ENCODE measurements at regions not wholly inside any gene's neighbourhood (a gene's known extent, or its start where the extent isn't known, plus 50 kb on each side); places are given as distances from the start of the nearest gene placed in this dataset.
"Not testable (repeated sequence)": the region's sequence is repeated elsewhere in the genome, so short reads cannot be mapped to it uniquely, and the experiment has no call there.

DNA sequence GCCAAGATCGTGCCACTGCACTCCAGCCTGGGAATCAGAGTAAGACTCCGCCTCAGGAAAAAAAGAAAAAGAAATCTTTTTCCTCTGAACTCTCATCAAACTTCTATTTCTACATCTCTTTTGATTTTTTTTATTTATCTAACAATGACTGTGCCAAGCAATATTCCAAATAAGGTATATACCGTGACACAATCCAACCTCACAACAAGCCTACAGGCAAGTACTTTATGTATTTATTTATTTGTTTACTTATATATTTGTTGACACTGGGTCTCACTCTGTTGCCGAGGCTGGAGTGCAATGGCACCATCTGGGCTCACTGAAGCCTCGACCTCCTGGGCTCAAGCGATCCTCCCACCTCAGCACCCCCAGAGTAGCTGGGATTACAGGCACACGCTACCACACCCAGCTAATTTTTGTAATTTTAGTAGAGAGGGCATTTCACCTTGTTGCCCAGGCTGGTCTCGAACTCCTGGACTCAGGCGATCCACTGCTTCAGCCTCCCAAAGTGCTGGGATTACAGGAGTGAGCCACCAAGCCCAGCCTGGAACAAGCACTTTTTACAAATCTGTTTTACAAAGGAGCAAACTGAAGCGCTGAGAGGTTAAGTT is 94.9 kb upstream of the CHD2 start:
- DNase-seq (ENCODE audit: low read depth in 3 of 3), result no peak

DNA sequence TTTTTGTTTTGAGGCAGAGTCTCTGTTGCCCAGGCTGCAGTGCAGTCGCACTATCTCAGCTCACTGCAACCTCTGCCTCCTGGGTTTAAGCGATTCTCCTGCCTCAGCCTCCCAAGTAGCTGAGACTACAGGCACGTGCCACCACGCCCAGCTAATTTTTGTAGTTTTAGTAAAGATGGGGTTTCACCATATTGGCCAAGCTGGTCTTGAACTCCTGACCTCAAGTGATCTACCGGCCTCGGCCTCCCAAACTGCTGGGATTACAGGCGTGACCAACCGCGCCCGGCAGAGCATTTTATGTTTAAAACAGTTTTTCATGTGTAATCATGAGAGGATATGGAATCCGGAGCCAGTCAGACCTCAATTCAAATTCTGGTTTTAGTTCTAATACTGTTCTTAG is 94.0 kb upstream of the CHD2 start:
- not testable (repeated sequence) for DNase-seq (ENCODE audit: low read depth in 3 of 3)

DNA sequence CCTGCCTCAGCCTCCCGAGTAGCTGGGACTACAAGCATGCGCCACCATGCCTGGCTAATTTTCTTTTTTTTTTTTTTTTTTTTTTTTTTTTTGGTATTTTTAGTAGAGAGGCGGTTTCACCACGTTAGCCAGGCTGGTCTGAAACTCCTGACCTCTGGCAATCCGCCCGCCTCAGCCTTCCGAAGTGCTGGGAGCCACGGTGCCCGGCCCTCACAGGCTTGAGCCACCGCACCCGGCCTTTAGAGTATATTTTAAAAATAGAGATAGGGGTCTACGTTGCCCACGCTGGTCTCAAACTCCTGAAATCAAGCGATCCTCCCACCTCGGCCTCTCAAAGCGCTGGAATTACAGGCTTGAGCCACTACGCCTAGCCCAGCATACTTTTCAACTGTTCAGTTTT is 93.4 kb upstream of the CHD2 start:
- DNase-seq (ENCODE audit: low read depth in 3 of 3), result no peak

DNA sequence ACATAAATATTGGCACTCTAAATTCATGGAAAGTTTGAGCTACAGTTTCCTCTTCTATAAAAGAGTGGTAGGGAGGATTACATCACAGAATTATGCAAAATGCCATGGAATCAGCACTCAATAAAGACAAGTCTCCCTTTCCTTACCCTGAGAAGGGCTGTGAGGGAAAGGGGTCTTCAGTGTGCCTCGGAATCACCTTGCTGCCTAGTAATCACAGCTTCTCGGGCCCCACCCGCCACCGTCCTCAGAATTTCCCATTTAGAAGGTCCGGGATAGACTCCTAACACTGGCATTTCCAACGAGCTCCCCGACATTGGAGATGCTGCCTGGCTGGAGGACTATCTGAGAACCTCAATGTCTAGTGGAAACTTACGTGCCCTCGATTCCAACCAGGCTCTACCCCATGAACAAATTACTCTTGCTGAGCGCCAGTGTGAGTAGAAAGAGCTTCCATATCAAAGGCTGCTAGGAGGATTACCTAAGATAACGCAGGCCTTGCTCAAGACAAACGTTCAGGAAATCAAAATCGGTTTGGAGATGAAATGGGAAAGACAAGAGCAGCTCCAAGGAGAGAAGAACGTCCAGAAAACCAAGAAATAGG is 92.1 kb upstream of the CHD2 start:
- no peak for DNase-seq (ENCODE audit: low read depth in 3 of 3)

DNA sequence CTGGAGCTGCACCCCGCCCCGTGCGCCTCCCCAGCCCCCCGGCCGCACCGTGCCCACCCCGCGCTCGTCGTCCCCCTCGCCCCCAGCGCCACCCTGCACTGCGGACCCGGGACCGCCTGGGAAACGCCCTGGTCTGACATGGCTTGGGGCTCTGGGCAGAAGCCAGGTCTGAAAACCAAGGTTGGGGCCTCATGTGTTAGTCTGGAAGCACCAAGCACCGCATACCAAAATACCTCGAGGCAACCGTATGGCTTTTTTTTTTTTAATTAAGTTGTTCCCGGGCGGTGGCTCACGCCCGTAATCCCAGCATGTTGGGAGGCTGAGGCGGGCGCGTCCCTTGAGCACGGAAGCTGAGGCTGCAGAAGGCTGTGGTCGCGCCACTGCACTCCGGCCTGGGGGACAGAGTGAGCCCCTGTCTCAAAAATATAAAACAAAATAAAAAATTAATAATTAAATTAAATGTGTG is 91.5 kb upstream of the CHD2 start:
- DNase-seq (ENCODE audit: low read depth in 3 of 3), result no peak

DNA sequence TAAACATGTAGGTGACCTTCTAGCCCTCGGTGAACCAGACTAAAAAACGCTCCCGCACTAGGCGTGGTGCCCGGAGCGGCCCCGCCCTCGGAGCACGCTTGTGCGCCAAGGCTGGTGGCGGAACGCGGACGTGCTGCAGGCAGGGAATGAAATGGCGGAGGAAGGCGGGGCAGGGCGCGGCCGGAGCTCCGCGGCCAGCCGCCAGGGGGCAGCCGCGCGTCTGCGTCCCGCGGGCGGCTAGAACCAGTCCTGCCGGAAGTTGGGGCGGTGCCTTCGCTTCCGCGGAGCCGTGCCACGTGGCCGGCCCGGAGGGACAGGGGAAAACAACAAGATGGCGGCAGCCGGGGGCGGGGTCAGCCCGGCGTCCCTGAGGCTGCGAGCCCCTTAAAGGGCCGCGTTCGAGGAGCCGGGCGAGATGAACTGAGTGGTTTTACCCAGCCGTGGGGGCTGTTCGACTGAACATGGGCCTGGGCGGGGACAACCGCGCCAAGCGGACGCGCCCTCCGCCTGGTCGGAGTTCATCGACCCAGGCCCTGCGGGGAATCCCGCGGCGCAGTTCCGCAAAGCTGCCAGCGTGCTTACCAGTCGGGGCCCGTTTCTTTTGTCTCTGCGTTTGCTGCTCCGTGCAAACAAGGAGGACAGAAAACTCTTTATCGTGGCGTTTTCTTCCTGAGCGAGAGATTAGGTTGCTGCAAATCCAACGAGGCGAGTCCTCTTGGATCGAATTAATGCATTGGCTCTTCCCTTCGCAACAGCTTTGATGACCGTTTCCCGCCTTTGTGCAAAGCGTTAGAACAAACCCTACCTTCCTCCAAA is 90.9 kb upstream of the CHD2 start:
- DNase-seq (ENCODE audit: low read depth in 3 of 3), result peak; percentile 96 to 99 (median 98)

DNA sequence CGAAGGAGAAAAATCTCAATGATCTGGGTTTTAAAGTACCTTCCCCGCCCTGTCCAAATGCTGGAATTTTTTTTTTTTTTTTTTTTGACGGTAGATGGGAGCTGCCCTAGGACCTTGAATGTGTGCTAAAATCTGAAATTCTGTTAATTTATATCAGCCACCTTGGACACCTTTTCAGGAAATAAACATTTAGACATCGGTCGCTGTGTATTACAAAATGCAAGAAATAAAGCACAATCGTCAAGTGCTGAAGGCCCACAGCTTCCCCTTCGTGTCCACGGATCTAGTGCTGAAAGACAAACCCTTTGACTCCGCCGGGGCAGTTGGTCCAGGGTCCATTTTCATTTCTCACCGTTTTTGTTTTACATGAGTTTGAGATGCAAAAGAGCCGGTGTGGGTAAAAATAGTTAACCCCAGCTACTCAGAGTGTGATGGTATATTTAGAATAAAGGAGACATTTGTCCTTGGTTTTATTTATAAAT is 90.2 kb upstream of the CHD2 start:
- no peak for DNase-seq (ENCODE audit: low read depth in 3 of 3)

DNA sequence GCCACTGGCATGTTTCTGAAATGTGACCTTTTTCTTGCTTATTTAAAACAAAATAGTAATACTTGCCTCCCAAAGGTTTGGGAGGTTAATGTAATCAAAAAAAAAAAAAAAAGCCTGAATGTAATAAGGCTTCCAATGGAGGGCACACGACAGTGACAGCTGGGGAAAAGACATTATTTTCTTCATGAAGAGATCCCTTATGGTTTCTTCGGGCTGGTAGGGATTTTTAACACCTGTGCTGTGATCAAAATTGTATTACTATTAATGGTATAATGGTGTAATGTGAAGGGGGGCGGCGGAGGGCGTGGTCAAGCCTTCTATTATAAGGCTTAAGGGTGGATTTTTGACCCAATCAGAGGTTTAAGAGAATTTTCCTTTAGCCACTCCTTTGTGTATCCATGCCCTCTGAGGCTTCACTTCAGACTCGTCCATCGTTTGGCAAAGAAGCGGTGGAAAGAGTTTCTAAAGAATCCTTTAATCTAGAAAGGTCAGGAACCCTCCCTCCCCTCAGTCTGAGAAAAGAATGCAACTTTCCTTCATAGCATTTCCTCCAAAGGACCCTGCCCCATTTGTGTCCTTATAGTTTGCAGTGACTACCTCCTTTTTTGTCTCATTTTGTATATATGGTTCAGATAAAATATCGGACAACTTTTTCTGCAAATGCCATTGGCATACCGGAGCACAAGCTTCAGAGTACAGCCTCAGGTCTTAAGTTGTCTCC is 89.5 kb upstream of the CHD2 start:
- peak in 2 of 3 experiments; percentile 25 to 58 for DNase-seq (ENCODE audit: low read depth in 3 of 3)

DNA sequence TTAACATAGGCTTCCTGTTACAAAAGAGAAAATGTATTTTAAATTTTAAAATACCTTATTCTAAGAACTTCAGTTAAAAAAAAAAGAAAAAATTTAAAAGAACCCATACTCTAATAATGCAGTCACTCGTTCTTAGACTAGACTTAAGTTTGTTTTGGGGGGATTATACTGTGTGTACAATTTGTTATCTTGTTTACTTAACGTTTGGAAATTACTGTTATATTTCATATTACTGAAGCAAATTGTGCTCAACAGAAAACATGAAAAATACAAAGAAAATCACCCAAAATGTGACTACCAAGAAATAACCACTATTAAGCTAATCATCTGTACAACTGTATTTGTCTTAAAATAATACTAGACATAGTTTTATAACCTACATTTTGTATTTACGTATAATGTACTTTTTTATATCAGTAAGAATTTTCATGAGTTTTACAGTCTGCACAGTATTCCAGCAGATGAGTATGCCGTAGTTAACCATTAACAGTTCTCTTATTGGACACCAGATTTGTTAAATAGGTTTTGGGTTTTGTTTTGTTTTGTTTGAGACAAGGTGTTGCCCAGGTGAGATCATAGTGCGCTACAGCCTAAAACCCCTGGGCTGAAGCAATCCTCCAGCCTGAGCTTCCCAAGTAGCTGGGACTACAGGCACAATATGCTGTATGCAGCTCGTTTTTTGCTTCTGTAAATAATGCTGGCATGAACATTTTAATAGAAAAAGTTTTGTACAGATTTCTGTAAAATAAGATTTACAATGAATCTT is 88.8 kb upstream of the CHD2 start:
- no peak for DNase-seq (ENCODE audit: low read depth in 3 of 3)

DNA sequence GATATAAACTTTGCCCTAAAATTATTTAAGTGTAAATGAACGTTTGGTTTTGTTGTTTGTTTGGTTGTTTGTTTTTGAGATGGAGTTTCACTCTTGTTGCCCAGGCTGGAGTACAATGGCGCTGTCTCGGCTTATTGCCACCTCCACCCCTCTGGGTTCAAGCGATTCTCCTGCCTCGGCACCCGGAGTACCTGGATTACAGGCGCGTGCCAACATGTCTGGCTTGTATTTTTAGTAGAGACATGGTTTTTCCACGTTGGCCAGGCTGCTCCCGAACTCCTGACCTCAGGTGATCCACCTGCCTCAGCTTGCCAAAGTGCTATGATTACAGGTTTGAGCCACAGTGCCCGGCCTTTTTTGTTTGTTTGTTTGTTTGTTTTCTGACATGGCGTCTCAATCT is 87.9 kb upstream of the CHD2 start:
- no peak for DNase-seq (ENCODE audit: low read depth in 3 of 3)

DNA sequence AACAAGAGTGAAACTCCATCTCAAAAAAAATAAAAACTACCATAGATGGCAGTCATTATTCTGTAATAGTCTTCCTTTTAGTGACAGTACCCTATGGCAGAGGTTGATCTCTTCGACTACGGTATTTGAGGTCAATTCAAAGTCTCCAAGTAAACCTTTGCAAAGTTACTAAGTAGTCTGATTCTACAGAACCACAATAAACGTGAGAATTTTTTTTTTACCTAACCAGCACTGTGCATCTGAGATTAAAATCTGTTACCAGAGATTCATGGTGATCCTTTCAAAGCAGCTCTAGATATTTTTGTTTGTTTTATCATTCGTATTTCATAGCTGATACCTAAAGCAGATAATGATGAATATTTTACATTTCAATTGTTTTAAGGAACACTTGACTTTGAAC is 86.6 kb upstream of the CHD2 start:
- DNase-seq (ENCODE audit: low read depth in 3 of 3), result no peak

DNA sequence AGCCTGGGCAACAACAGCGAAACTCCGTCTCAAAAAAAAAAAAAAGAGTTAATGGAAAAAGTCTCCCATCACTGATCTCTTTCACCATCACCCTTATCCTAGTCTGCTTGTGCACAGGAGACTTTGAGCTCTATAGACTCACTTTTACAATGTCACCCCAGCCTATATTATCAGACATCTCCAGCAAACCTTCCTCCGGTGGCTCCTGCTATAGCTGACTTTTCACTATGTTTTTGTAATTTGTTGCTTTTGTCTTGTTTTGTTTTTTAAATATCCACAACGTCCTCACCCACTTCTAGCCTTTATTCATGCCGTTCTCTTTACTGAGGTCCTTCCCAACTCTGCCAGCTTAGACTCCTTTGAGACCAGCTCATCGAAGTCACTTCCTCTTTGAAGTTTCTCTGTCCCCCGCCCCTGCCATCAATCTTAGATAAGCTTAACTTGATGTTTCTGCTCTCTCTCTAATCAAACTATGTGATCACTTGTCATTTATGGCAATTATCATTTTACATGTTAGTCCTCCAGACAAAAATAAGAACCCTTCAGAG is 82.7 kb upstream of the CHD2 start:
- DNase-seq (ENCODE audit: low read depth in 3 of 3), result no peak

DNA sequence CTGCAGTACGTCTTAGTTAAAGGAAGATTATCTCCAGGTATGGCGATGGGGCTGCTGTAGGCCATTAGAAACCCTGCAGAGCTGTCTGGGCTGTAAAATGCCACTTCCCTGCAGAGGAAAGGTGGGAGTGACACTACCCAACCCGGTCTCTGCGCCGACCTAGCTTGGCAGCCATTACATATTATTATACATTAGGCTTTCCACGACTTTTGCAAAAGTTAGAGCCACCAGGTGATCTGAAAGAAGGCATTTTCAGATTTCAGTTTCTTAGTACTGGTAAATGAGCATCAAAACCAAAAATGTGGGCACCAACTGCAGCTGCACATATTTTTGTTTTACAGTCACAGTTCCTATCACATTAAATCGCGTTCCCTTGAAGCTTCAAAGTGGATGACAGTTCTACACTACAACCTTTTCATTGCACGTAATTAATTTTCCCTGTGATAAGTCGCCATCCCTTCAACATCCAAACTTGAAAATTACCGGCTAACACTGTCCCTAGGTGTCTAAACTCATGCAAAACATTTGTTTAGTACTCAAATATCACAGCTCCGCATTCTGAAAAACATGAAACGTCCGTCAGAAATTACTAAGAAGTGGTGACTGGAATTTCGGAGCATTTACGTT is 81.4 kb upstream of the CHD2 start:
- DNase-seq (ENCODE audit: low read depth in 3 of 3), result no peak

DNA sequence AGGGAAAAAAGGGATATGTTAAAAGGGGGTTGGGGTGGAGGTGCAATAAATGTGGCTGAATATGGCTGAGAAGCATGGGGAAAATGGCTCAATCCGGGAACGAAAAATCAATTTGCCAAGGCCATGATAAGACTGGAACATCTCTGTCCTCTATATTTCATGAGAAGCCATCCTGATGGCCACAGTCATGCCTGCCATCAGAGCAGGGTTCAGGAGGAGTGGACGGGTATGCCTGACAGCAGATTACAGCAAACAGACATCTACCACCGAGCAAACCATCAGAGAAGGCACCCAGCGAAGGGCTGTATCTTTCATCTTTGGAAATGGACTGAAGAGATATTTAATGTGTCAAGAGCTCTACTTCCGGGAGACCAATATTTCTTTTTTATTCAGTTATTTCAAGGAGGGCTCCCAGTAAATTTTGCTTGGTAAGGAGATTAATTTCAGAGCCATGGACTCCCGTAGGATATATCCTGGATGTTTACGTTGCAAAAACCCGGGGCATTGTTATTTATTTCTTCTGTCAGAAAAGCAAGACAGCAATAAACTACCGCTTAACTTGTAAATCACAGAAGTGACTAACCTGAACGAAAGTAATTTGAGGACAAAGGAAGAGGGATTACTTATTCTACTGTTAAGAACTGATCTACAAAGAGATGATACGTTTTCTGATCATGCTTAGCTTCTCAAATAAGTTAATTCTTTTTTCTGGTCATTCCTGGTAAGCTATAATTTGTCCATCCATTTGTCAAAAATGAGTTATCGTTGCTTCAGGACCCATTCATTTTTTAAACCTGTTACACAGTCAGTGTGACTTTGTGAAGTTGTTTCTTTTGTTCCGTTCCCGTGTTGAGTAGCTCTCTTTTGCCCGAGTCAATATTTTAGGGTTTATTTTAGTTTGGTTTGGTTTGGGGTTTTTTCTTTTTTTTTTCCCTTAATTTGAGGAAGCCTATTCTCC is 80.6 kb upstream of the CHD2 start:
- no peak for DNase-seq (ENCODE audit: low read depth in 3 of 3)

DNA sequence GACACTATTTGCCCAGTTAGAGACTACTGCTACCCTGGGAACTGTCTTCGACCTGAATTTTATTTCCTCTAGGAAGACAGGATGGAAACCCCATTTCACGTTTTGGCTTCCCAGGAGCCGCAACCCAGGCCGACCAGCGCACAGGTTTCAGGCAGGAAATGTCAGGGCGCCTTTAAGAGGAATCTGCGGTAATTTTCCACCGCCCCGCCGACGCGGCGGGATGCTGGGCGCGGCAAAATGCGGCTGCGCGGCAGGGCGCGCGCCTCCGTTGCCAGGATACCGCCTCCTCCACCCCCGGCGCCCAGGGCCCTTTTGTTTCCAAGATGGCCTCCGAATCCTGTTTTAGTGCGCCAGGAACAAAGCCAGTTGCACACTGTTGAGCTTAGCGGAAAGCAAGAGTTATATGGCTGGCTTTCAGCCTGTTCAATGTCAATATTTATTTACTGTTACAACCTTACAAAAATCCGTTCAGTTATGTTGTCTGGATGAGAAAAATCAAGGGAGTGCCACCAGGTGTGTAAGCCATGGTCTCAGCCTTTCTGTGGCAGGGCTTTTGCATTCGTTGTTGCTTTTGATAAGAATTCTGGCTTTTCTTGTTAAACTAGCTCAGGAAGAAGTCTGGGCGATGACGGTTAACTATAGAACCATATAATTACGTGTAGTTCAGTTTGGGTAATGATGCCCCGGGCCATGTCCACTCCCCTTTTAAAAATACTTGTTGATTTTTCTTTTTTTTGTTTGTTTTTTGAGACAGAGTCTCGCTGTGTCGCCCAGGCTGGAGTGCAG is 79.7 kb upstream of the CHD2 start:
- DNase-seq (ENCODE audit: low read depth in 3 of 3), result peak; percentile 72 to 85 (median 80)

DNA sequence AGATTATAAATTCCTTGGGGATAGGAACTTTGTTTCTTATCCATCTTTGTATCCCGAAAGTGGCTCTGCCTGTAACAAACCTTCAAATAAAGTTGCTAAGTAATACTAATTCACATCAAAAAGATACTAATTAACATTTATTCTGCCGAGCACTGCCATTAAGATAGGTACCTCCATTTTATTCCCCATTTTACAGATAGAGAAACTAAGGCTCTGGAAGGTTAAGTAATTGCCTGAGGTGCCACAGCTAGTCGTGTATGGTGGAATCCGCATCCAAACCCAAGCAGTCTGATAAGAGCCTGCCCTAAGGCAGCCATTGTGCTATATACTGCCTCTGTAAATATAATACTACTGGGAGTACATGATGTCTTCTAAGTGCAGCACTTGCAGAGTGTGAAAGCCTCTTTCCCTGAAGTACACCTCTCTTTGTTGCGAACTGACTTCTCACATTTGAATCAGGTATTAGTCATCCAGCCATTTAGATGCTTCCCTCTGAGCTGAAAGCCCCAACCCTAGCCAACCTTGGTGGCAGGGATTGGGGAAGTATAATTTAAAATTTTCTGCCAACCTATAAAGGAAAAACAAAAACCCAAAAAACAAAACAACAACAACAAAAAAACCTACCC is 78.5 kb upstream of the CHD2 start:
- DNase-seq (ENCODE audit: low read depth in 3 of 3), result no peak

DNA sequence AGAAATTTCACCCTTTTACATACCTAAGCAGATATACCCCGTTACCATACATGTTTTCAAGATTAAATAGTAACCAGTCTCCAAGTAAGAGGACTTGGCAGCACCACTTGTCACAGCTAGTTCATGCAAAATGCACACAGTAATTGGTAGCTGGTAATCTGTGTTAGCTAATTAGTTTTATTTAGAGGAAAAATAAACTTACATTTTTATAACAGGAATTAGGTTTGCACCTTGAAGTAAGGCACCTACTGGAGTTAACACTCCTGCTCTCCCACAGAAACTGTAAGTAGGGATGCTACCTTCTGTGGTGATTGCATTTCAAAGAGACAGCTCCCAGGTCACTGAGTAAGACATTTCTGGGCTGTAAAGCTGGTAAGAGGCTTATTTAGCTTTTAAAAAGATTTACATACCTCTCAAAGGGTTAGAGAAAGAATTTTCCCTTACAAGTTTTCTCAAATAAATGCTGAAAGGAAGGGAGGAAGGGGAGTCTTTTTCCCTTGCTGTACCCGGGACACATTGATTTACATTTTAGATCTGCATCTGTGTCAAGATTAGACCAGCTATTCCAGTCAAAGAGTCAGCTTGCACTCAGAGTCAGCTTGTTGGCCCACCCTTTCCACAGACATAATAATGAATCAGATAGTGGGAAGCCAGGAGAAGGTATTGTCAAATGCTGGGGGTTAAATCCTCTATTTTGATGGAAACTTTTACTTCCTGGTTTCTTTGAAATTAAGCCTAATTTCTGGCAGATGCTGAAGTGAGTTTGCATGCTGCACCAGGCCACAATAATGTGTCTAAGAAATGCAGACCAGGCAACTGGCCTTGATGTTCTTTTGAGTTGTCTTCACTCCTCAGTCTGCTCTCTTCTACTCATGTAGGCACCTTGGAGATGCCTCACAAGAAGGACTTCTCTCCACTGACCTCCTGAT is 77.6 kb upstream of the CHD2 start:
- DNase-seq (ENCODE audit: low read depth in 3 of 3), result no peak

All from stimulated activated CD4-positive, alpha-beta T cell treated with anti-CD3 and anti-CD28 coated beads, TNF-alpha, amount 100 ng/mL, for 24 hours (primary cell).